Thyroid gland (tissue), 4 donors: ENCODE measurements at regions not wholly inside any gene's neighbourhood (a gene's known extent, or its start where the extent isn't known, plus 50 kb on each side); places are given as distances from the start of the nearest gene placed in this dataset.

Source experiments
- CTCF ChIP-seq, 6 experiments: fragments of 200-600 bp in 3 of 6; fragments of 450-650 bp in 3 of 6; sonication (generic) in 3 of 6; IDR thresholded peaks; one replicate each; pipeline ENCODE4 v1.5.1; 2016 to 2019; ENCODE audit warnings: antibody characterized with exemption in 6 of 6, mild to moderate bottlenecking in 2 of 6, inconsistent platforms in 1 of 6, moderate library complexity in 1 of 6
- POLR2A ChIP-seq, 2 donors: fragments of 450-650 bp; IDR thresholded peaks; one replicate each; pipeline ENCODE4 v1.6.1; 2017; ENCODE audit warnings: antibody characterized with exemption in 2 of 2, mild to moderate bottlenecking in 2 of 2, moderate library complexity in 1 of 2

- TF ChIP-seq CTCF (IDR thresholded peaks at IDR 0.05) (no peak), POLR2A (IDR thresholded peaks at IDR 0.05) (no peak)
These were observed 93.2 kb downstream of the DACT1 start for GRCh38 chr14:58730792-58731464.
